HFFc6 (cell line): ENCODE measurements at regions not wholly inside any gene's neighbourhood (a gene's known extent, or its start where the extent isn't known, plus 50 kb on each side); places are given as distances from the start of the nearest gene placed in this dataset.

Experiments used
- DNase-seq: peaks from one replicate; pipeline ENCODE4 v3.0.0-alpha.2; 2018
- H3K27ac Mint-ChIP-seq: 2 replicates; pipeline ENCODE4 v1.8.0; 2020; ENCODE audit warnings: mild to moderate bottlenecking, mixed read lengths
- H3K27me3 Mint-ChIP-seq: 2 replicates; pipeline ENCODE4 v1.8.0; 2021; ENCODE audit warnings: mild to moderate bottlenecking, moderate library complexity, mixed read lengths; ENCODE audit not compliant: insufficient read depth
- H3K36me3 Mint-ChIP-seq: 2 replicates; pipeline ENCODE4 v1.8.0; 2021; ENCODE audit warnings: low read depth, mixed read lengths
- H3K4me1 Mint-ChIP-seq: 2 replicates; pipeline ENCODE4 v1.8.0; 2020; ENCODE audit warnings: low read depth, mixed read lengths
- H3K4me3 Mint-ChIP-seq: 2 replicates; pipeline ENCODE4 v1.8.0; 2020; ENCODE audit warnings: mild to moderate bottlenecking, moderate library complexity, mixed read lengths
- H3K9me3 Mint-ChIP-seq: 2 replicates; pipeline ENCODE4 v1.8.0; 2020; ENCODE audit warnings: mild to moderate bottlenecking, mixed read lengths
- CTCF ChIP-seq: fragments of 200-600 bp; sonication (generic); IDR thresholded peaks from 2 replicates; pipeline ENCODE4 v1.5.0; 2021; ENCODE audit warnings: antibody characterized with exemption, mild to moderate bottlenecking

GRCh38 chr16:86834451-86835035 lies 256.2 kb downstream of the FOXL1 start:
- Mint-ChIP-seq H3K36me3 (no peaks in the 10 kb centered on the region; the same call in 1 of the 2 replicates), H3K27me3 (peaks cover 16% of the 10 kb centered on the region), H3K4me3 (no peak overlapping the region), H3K27ac (no peak overlapping the region), H3K9me3 (no peaks in the 10 kb centered on the region; the same call in 1 of the 2 replicates), H3K4me1 (peaks cover 38% of the 10 kb centered on the region)
- TF ChIP-seq CTCF: peak; percentile 59; the same call in 1 of the 2 replicates
- peak; percentile 82 for DNase-seq

- Mint-ChIP-seq H3K27me3 (peaks cover 7% of the 10 kb centered on the region), H3K9me3 (no peaks in the 10 kb centered on the region; the same call in 1 of the 2 replicates), H3K4me1 (peaks cover 38% of the 10 kb centered on the region), H3K27ac (no peak overlapping the region), H3K4me3 (no peak overlapping the region), H3K36me3 (no peaks in the 10 kb centered on the region; the same call in 1 of the 2 replicates)
- no peak for DNase-seq
- TF ChIP-seq CTCF: no peak
Observed at GRCh38 chr16:86835982-86836381, 257.6 kb downstream of the FOXL1 start.

- Mint-ChIP-seq H3K9me3 (no peaks in the 10 kb centered on the region; the same call in 1 of the 2 replicates), H3K4me1 (peaks cover 38% of the 10 kb centered on the region), H3K27ac (peak overlapping the region; percentile 33; the same call in 1 of the 2 replicates), H3K27me3 (peaks cover 6% of the 10 kb centered on the region), H3K36me3 (no peaks in the 10 kb centered on the region; the same call in 1 of the 2 replicates), H3K4me3 (peak overlapping the region; percentile 39; the same call in 1 of the 2 replicates)
- TF ChIP-seq CTCF: no peak
- DNase-seq: peak; percentile 84
Observed at GRCh38 chr16:86836503-86837129, 258.3 kb downstream of the FOXL1 start.

- H3K27me3 Mint-ChIP-seq: peaks cover 26% of the 10 kb centered on the region
- no peak for DNase-seq
- H3K4me3 Mint-ChIP-seq: no peak overlapping the region
- no peak overlapping the region for H3K27ac Mint-ChIP-seq
- H3K9me3 Mint-ChIP-seq: peaks cover 7% of the 10 kb centered on the region
- TF ChIP-seq CTCF: no peak
- peaks cover 2% of the 10 kb centered on the region; the same call in 1 of the 2 replicates for H3K4me1 Mint-ChIP-seq
- H3K36me3 Mint-ChIP-seq: peaks cover 8% of the 10 kb centered on the region; the same call in 1 of the 2 replicates
Observed at GRCh38 chr16:86843812-86844211, 265.5 kb downstream of the FOXL1 start.

- Mint-ChIP-seq H3K9me3 (peaks cover 7% of the 10 kb centered on the region; the same call in 1 of the 2 replicates), H3K27me3 (peaks cover 28% of the 10 kb centered on the region), H3K27ac (no peak overlapping the region), H3K4me3 (no peak overlapping the region), H3K4me1 (peaks cover 7% of the 10 kb centered on the region; the same call in 1 of the 2 replicates), H3K36me3 (peaks cover 8% of the 10 kb centered on the region; the same call in 1 of the 2 replicates)
- no peak for DNase-seq
- TF ChIP-seq CTCF: no peak
Observed at GRCh38 chr16:86844695-86845094, 266.3 kb downstream of the FOXL1 start.
